ENCODE measurements at regions not wholly inside any gene's neighbourhood (a gene's known extent, or its start where the extent isn't known, plus 50 kb on each side); places are given as distances from the start of the nearest gene placed in this dataset.

- H3K4me3 ChIP-seq (ENCODE audit: control extremely low read depth in 1 of 5, extremely low read depth in 1 of 5, insufficient read depth in 1 of 5, low read depth in 2 of 5, low read length in 4 of 5), result no peak overlapping the region
- intact Hi-C loops (cut with micrococcal nuclease), result no loop called here
- no peaks in the 10 kb centered on the region for H4K20me1 ChIP-seq (ENCODE audit: control insufficient read depth, insufficient read depth, low read length, poor library complexity, severe bottlenecking)
- H3K27ac ChIP-seq (ENCODE audit: low read length in 2 of 2), result no peak overlapping the region
- H3K4me3 Mint-ChIP-seq, result no peak overlapping the region
- H3K27ac Mint-ChIP-seq, result no peak overlapping the region
- ChIA-PET CTCF (no interaction called here), POLR2A (no interaction called here)
- TF ChIP-seq EZH2 (IDR thresholded peaks at IDR 0.05; ENCODE audit: borderline replicate concordance, insufficient read depth, low read depth, low read length, poor library complexity, severe bottlenecking), result no peak
- TF ChIP-seq, protein P1, sequence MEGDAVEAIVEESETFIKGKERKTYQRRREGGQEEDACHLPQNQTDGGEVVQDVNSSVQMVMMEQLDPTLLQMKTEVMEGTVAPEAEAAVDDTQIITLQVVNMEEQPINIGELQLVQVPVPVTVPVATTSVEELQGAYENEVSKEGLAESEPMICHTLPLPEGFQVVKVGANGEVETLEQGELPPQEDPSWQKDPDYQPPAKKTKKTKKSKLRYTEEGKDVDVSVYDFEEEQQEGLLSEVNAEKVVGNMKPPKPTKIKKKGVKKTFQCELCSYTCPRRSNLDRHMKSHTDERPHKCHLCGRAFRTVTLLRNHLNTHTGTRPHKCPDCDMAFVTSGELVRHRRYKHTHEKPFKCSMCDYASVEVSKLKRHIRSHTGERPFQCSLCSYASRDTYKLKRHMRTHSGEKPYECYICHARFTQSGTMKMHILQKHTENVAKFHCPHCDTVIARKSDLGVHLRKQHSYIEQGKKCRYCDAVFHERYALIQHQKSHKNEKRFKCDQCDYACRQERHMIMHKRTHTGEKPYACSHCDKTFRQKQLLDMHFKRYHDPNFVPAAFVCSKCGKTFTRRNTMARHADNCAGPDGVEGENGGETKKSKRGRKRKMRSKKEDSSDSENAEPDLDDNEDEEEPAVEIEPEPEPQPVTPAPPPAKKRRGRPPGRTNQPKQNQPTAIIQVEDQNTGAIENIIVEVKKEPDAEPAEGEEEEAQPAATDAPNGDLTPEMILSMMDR (IDR thresholded peaks at IDR 0.05), result no peak
- H3K36me3 ChIP-seq (replicated peaks in 1 of 2; ENCODE audit: control extremely low read depth in 1 of 2, control insufficient read depth in 1 of 2, extremely low read depth in 1 of 2, insufficient read depth in 2 of 2, low read length in 1 of 2), result no peaks in the 10 kb centered on the region
- H3K9ac ChIP-seq (ENCODE audit: low read length), result no peak overlapping the region
- no peaks in the 10 kb centered on the region for H3K4me1 ChIP-seq (ENCODE audit: control insufficient read depth in 2 of 2, insufficient read depth in 2 of 2, low read length in 2 of 2)
- no peak for DNase-seq
- no peaks in the 10 kb centered on the region for H3K79me2 ChIP-seq (ENCODE audit: control insufficient read depth, insufficient read depth, low read length)
- H3K4me2 ChIP-seq (replicated peaks; ENCODE audit: low read depth, low read length, poor library complexity, severe bottlenecking), result no peak overlapping the region
- no peak overlapping the region for H2AFZ ChIP-seq (ENCODE audit: insufficient read depth, low read depth, low read length, poor library complexity, severe bottlenecking)
- H3K9me3 Mint-ChIP-seq (ENCODE audit: insufficient read depth), result peaks cover 2% of the 10 kb centered on the region
- peaks cover 4% of the 10 kb centered on the region for H3K27me3 Mint-ChIP-seq
- H3K4me1 Mint-ChIP-seq, result peaks cover 2% of the 10 kb centered on the region
- H3K27me3 ChIP-seq (replicated peaks in 1 of 4; ENCODE audit: control extremely low read depth in 1 of 4, control insufficient read depth in 3 of 4, insufficient read depth in 4 of 4, low read length in 3 of 4), result peaks cover 0 to 3% (median 0%) of the 10 kb centered on the region in 4 experiments
- 74% methylated on average over 6 of the region's 6 CpGs for WGBS (ENCODE audit: insufficient coverage)
- no peak for ATAC-seq (ENCODE audit: low read depth)
- H3K9me3 ChIP-seq (ENCODE audit: control extremely low read depth in 1 of 3, control insufficient read depth in 2 of 3, insufficient read depth in 1 of 3, low read length in 2 of 3), result peaks cover 0 to 7% (median 1%) of the 10 kb centered on the region in 3 donors
Measured at GRCh38 chr2:2623939-2624338, 292.9 kb upstream of the MYT1L start.

DNA sequence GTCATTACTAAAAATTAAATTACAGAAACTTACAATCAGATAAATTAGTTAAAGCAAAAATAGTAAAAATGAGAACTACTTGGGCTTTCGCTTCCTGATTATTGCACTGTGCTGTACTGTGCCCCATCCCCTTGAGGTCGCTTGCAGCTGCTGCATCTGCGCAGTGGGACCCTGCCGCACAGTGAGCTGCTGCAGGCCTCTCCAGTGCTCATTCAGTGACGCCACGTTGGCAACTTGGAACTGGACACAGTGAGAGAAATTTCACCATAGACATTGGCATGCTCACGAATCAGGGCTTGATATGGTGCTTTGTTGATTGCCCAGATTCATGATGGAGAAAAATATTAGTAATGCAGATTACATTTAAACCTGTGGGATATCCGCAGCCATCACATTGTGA is 290.8 kb upstream of the MYT1L start:
- peaks cover 0 to 3% (median 2%) of the 10 kb centered on the region in 4 experiments for H3K27me3 ChIP-seq (replicated peaks in 1 of 4; ENCODE audit: control extremely low read depth in 1 of 4, control insufficient read depth in 3 of 4, insufficient read depth in 4 of 4, low read length in 3 of 4)
- Mint-ChIP-seq H3K4me1 (peaks cover 2% of the 10 kb centered on the region), H3K27ac (no peak overlapping the region), H3K4me3 (no peak overlapping the region), H3K9me3 (ENCODE audit: insufficient read depth) (peaks cover 2% of the 10 kb centered on the region), H3K27me3 (peaks cover 11% of the 10 kb centered on the region)
- peaks cover 0 to 3% (median 2%) of the 10 kb centered on the region in 3 donors for H3K9me3 ChIP-seq (ENCODE audit: control extremely low read depth in 1 of 3, control insufficient read depth in 2 of 3, insufficient read depth in 1 of 3, low read length in 2 of 3)
- no peak overlapping the region for H3K27ac ChIP-seq (ENCODE audit: low read length in 2 of 2)
- DNase-seq, result no peak
- 94% methylated on average over 7 of the region's 8 CpGs for WGBS (ENCODE audit: insufficient coverage)
- ATAC-seq (ENCODE audit: low read depth), result no peak
- H3K4me2 ChIP-seq (replicated peaks; ENCODE audit: low read depth, low read length, poor library complexity, severe bottlenecking), result no peak overlapping the region
- H3K79me2 ChIP-seq (ENCODE audit: control insufficient read depth, insufficient read depth, low read length), result no peaks in the 10 kb centered on the region
- no peak overlapping the region for H3K4me3 ChIP-seq (ENCODE audit: control extremely low read depth in 1 of 5, extremely low read depth in 1 of 5, insufficient read depth in 1 of 5, low read depth in 2 of 5, low read length in 4 of 5)
- H3K36me3 ChIP-seq (replicated peaks in 1 of 2; ENCODE audit: control extremely low read depth in 1 of 2, control insufficient read depth in 1 of 2, extremely low read depth in 1 of 2, insufficient read depth in 2 of 2, low read length in 1 of 2), result no peaks in the 10 kb centered on the region
- POLR2A ChIA-PET, result no interaction called here
- H3K4me1 ChIP-seq (ENCODE audit: control insufficient read depth in 2 of 2, insufficient read depth in 2 of 2, low read length in 2 of 2), result no peaks in the 10 kb centered on the region
- CTCF ChIA-PET, result no interaction called here
- TF ChIP-seq, protein P1 (IDR thresholded peaks at IDR 0.05), result no peak
- no peak for TF ChIP-seq EZH2 (IDR thresholded peaks at IDR 0.05; ENCODE audit: borderline replicate concordance, insufficient read depth, low read depth, low read length, poor library complexity, severe bottlenecking)
- H4K20me1 ChIP-seq (ENCODE audit: control insufficient read depth, insufficient read depth, low read length, poor library complexity, severe bottlenecking), result no peaks in the 10 kb centered on the region
- H3K9ac ChIP-seq (ENCODE audit: low read length), result no peak overlapping the region
- no peak overlapping the region for H2AFZ ChIP-seq (ENCODE audit: insufficient read depth, low read depth, low read length, poor library complexity, severe bottlenecking)
- intact Hi-C loops (cut with micrococcal nuclease), result no loop called here
